Muscle of leg (tissue), 3 donors: ENCODE measurements at regions not wholly inside any gene's neighbourhood (a gene's known extent, or its start where the extent isn't known, plus 50 kb on each side); places are given as distances from the start of the nearest gene placed in this dataset.

Experiments used
- DNase-seq: peaks from one replicate; pipeline ENCODE4 v3.0.0; 2013
- H3K27ac ChIP-seq: one replicate; pipeline ENCODE4 v1.5.1; 2013; ENCODE audit warnings: mild to moderate bottlenecking, low read length, control low read depth
- H3K27me3 ChIP-seq: one replicate; pipeline ENCODE4 v1.6.1; 2013; ENCODE audit warnings: low read length; ENCODE audit not compliant: control insufficient read depth, insufficient read depth
- H3K36me3 ChIP-seq: one replicate; pipeline ENCODE4 v1.6.1; 2013; ENCODE audit warnings: low read length; ENCODE audit not compliant: control insufficient read depth, insufficient read depth
- H3K4me1 ChIP-seq: one replicate; pipeline ENCODE4 v1.6.1; 2013; ENCODE audit warnings: low read length; ENCODE audit not compliant: control insufficient read depth, insufficient read depth
- H3K4me3 ChIP-seq: one replicate; pipeline ENCODE4 v1.5.1; 2013; ENCODE audit warnings: low read length, control low read depth
- H3K9me3 ChIP-seq: replicated peaks from 2 replicates; pipeline ENCODE4 v1.6.1; 2013; ENCODE audit warnings: low read depth, low read length; ENCODE audit not compliant: control insufficient read depth
- WGBS: methylation state at CpG from one replicate; pipeline ENCODE4 v1.1.5; 2013; ENCODE audit warnings: missing lambda C conversion rate; ENCODE audit not compliant: insufficient coverage; 5-methylcytosine and 5-hydroxymethylcytosine counted together

DNA sequence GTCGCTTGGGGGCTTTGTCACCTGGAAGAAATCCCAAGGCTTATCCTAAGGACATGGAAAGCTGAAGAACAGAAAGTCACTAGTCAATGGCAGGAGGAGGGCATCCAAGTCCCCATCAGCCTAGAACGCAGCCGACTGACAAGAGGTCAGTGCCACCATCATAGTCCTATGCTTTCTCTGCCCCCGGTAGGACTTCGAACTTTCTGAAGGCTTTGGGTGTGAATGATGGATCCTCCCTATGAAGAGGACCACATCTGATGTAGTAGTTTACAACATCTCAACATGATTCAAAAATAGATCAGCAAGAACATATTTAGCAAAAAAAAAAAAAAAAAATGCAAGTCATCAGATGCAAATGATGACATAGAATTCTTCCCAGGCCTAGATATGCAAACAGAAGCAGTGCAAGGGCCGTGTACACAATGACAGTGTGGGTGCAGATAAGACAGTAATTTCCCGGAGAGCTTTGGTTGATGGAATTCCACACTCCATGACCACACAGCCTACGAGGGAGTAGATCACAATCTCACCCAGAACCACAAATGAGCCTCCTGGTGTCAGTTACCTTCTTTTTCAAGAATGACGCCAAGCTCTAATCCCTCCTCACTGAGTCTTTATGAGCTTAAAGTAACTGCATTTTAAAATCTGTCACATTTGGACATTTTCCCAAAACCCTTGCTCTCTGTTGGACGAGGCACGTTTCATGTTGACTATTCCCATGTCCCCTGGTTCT lies 88.2 kb downstream of the PSMG1 start:
- no peaks in the 10 kb centered on the region for H3K27me3 ChIP-seq
- 55% methylated on average over 5 of the region's 11 CpGs for WGBS
- no peaks in the 10 kb centered on the region for H3K36me3 ChIP-seq
- H3K4me3 ChIP-seq = no peak overlapping the region
- peak; percentile 30 for DNase-seq
- peaks cover 21% of the 10 kb centered on the region for H3K4me1 ChIP-seq
- H3K27ac ChIP-seq = no peak overlapping the region
- no peaks in the 10 kb centered on the region for H3K9me3 ChIP-seq

- no peaks in the 10 kb centered on the region for H3K9me3 ChIP-seq
- H3K4me3 ChIP-seq = no peak overlapping the region
- no peaks in the 10 kb centered on the region for H3K27me3 ChIP-seq
- no peaks in the 10 kb centered on the region for H3K36me3 ChIP-seq
- DNase-seq = peak; percentile 75
- no peak overlapping the region for H3K27ac ChIP-seq
- H3K4me1 ChIP-seq = peaks cover 21% of the 10 kb centered on the region
- WGBS = 70% methylated on average over 3 of the region's 11 CpGs
These were observed 89.0 kb downstream of the PSMG1 start for GRCh38 chr21:39094087-39094780.

- Histone ChIP-seq H3K27ac (no peak overlapping the region), H3K9me3 (no peaks in the 10 kb centered on the region), H3K4me3 (no peak overlapping the region), H3K4me1 (peaks cover 23% of the 10 kb centered on the region), H3K27me3 (no peaks in the 10 kb centered on the region), H3K36me3 (no peaks in the 10 kb centered on the region)
- DNase-seq = no peak
- WGBS = 73% methylated on average over 15 of the region's 17 CpGs
These were observed 89.7 kb downstream of the PSMG1 start for GRCh38 chr21:39093526-39093925.

DNA sequence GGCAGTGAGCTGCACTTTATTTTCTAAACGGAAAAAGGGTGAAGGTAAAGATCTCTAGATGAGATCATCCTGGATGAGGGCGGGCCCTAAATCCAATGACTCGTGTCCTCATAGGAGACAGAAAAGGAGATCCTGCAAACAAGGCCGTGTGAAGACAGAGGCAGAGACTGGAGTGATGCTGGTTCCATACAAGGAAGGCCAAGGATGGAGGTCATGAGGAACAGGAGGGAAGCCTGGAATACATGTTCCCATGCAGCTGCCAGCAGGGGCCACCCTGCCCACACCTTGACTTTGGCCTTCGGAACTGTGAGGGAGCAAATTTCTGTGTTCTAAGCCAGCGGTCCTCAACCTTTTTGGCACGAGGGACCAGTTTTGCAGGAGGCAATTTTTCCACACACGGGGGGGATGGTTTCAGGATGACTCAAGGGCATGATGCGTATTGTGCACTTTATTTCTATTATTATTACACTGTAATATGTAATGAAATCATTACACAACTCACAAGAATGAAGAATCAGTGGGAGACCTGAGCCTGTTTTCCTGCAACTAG lies 94.3 kb downstream of the PSMG1 start:
- H3K36me3 ChIP-seq = no peaks in the 10 kb centered on the region
- H3K27me3 ChIP-seq = no peaks in the 10 kb centered on the region
- H3K4me1 ChIP-seq = peaks cover 15% of the 10 kb centered on the region
- H3K4me3 ChIP-seq = no peak overlapping the region
- WGBS = 25% methylated on average over 4 of the region's 9 CpGs
- DNase-seq = peak; percentile 90
- H3K27ac ChIP-seq = peak overlapping the region; percentile 16
- H3K9me3 ChIP-seq = no peaks in the 10 kb centered on the region

- WGBS = 87% methylated on average over 2 of the region's 6 CpGs
These were observed 95.2 kb downstream of the PSMG1 start for GRCh38 chr21:39088031-39088370.

GRCh38 chr21:39087238-39088030 lies 95.8 kb downstream of the PSMG1 start:
- peak; percentile 60 for DNase-seq
- Histone ChIP-seq H3K27ac (peak overlapping the region; percentile 40), H3K4me3 (no peak overlapping the region), H3K9me3 (no peaks in the 10 kb centered on the region), H3K27me3 (peaks cover 2% of the 10 kb centered on the region), H3K36me3 (no peaks in the 10 kb centered on the region), H3K4me1 (peaks cover 22% of the 10 kb centered on the region)
- WGBS = 59% methylated on average over 18 of the region's 27 CpGs

More at GRCh38 chr21:39088031-39088370, 95.2 kb downstream of the PSMG1 start:
- no peak overlapping the region for H3K4me3 ChIP-seq
- H3K27ac ChIP-seq = peak overlapping the region; percentile 13
- H3K9me3 ChIP-seq = no peaks in the 10 kb centered on the region
- no peaks in the 10 kb centered on the region for H3K27me3 ChIP-seq
- DNase-seq = no peak
- no peaks in the 10 kb centered on the region for H3K36me3 ChIP-seq
- peaks cover 20% of the 10 kb centered on the region for H3K4me1 ChIP-seq

DNA sequence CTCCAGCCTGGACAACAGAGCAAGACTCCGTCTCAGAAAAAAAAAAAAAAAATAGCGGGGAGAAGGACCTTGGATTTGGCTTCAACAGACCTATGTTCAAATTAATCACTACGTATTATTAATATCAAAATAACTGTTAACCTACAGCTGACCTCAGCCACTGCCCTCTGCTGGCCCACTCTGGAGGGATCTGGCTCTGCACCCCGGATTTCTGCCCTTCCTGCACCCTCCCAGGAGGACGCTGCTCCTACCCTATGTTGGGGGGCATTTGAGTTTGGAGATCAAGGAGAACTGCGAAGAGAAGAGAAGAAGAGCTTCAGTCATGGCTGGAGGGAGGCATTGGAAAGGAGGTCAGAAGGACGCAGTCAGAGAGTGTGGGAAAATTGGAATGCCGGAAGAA lies 96.7 kb downstream of the PSMG1 start:
- no peaks in the 10 kb centered on the region for H3K9me3 ChIP-seq
- no peaks in the 10 kb centered on the region for H3K36me3 ChIP-seq
- H3K4me3 ChIP-seq = no peak overlapping the region
- peaks cover 22% of the 10 kb centered on the region for H3K4me1 ChIP-seq
- DNase-seq = no peak
- H3K27me3 ChIP-seq = peaks cover 2% of the 10 kb centered on the region
- 75% methylated on average over 1 of the region's 8 CpGs for WGBS
- H3K27ac ChIP-seq = no peak overlapping the region

DNA sequence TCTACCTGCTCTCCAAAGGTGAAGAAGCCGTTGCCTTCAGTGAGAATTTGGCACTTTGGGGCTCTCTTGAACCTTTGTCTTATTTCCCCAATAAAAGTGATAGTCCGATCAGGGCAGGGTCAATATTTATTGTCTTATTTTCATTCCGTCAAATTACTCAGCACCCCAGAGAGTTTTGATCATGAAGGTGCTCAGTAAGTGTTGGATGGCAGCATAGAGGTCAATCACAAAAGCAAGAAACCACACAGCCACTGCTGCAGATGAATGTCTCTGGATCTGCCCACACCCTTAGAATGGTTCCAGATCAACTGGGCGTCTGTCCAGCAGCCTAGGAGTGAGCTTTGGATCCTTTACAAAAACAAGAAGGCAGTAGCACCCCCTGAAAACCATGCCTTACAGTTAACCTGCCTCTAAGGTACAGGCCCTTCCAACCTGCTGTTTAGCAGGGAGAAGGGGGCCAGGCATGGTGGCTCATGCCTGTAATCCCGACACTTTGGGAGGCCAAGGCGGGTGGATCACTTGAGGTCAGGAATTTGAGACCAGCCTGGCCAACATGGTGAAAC lies 97.3 kb downstream of the PSMG1 start:
- 80% methylated on average over 3 of the region's 6 CpGs for WGBS
- no peak for DNase-seq
- Histone ChIP-seq H3K27me3 (peaks cover 4% of the 10 kb centered on the region), H3K4me1 (peaks cover 22% of the 10 kb centered on the region), H3K9me3 (no peaks in the 10 kb centered on the region), H3K27ac (no peak overlapping the region), H3K36me3 (no peaks in the 10 kb centered on the region), H3K4me3 (no peak overlapping the region)

- no peaks in the 10 kb centered on the region for H3K36me3 ChIP-seq
- H3K9me3 ChIP-seq = no peaks in the 10 kb centered on the region
- WGBS = 91% methylated on average over 2 of the region's 5 CpGs
- H3K27ac ChIP-seq = no peak overlapping the region
- DNase-seq = no peak
- peaks cover 22% of the 10 kb centered on the region for H3K4me1 ChIP-seq
- no peak overlapping the region for H3K4me3 ChIP-seq
- peaks cover 4% of the 10 kb centered on the region for H3K27me3 ChIP-seq
These were observed 98.1 kb downstream of the PSMG1 start for GRCh38 chr21:39084979-39085729.
